GM13977 (cell line): ENCODE measurements at regions not wholly inside any gene's neighbourhood (a gene's known extent, or its start where the extent isn't known, plus 50 kb on each side); places are given as distances from the start of the nearest gene placed in this dataset.

Experiments
- DNase-seq: peaks from one replicate; pipeline ENCODE4 v3.0.0; 2012; ENCODE audit warnings: low spot score
- in situ Hi-C: fragments of 300-500 bp; cut with MboI; formaldehyde crosslinking; loops from one replicate; pipeline ENCODE4 v1.12.0; 2022; ENCODE audit warnings: low sequenced_read_pairs, low pct_unique_long_range_greater_than_20kb, mixed read lengths, inconsistent platforms; ENCODE audit not compliant: unreplicated experiment
- TF ChIP-seq, protein P1 (sequence below): IDR thresholded peaks from 2 replicates; pipeline ENCODE4 v1.5.1; 2012; ENCODE audit warnings: mild to moderate bottlenecking, control low read depth; ENCODE audit not compliant: insufficient read depth; ENCODE audit errors: extremely low read depth, missing control alignments

DNA sequence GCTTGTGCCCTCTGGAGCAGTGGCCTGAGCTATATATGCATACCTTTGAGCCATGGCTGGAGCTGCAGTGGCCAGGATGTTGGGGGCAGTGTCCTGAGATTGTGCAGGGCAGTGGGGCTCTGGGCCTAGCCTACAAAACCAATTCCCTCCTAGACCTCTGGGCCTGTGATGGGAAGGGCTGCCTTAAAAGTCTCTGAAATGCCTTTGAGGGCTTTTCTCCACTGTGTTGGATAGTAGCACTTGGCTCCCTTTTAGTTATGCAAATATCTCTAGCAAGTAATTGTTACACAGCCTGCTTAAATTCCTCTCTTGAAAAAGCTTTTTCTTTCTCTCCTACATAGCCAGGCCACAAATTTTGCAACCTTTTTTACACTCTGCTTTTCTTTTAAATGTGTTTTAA is 426.4 kb downstream of the ACTR3B start:
- in situ Hi-C loops = no loop called here
- TF ChIP-seq, protein P1, sequence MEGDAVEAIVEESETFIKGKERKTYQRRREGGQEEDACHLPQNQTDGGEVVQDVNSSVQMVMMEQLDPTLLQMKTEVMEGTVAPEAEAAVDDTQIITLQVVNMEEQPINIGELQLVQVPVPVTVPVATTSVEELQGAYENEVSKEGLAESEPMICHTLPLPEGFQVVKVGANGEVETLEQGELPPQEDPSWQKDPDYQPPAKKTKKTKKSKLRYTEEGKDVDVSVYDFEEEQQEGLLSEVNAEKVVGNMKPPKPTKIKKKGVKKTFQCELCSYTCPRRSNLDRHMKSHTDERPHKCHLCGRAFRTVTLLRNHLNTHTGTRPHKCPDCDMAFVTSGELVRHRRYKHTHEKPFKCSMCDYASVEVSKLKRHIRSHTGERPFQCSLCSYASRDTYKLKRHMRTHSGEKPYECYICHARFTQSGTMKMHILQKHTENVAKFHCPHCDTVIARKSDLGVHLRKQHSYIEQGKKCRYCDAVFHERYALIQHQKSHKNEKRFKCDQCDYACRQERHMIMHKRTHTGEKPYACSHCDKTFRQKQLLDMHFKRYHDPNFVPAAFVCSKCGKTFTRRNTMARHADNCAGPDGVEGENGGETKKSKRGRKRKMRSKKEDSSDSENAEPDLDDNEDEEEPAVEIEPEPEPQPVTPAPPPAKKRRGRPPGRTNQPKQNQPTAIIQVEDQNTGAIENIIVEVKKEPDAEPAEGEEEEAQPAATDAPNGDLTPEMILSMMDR = no peak
- DNase-seq = no peak

DNA sequence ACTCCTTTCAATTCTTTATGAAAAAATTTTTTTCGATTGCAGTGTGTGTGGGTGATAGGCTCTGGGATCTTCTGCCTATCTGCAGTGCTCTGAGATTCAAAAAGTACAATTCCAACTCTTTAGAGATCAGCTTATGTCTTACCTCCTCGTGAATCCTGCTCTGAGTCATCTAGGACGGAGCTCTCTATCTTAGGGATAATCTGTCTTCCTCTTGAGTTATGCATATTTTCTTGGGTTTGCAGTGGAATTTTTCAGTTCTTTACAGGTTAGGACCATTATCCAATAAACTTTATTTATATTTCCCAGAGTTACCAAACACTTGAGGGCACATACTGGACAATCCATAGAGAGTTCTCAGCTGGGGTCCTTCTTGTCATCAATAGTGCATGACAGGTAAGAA is 428.6 kb downstream of the ACTR3B start:
- in situ Hi-C loops = no loop called here
- TF ChIP-seq, protein P1 = no peak

DNA sequence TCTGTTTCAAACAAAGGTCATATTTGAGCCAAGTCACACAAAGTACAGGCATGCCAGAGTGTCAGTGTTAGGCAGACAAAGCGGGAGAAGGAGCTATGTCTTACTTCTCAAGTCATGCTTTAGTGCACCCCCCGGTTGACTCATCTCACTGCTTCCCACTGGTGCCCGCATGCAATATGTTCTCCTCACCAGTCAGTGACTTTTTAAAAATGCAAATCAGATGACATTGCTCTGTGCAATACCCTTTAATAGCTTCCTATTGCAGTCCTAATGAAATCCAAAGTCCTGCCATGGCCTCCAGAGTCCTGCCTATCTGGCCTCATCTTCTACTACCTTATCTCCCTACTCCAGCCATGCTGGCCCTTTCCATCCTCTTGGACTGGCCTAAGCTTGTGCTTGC is 429.1 kb downstream of the ACTR3B start:
- DNase-seq = no peak
- TF ChIP-seq, protein P1 = no peak
- in situ Hi-C loops = no loop called here

More for the DNA sequence above, 428.6 kb downstream of the ACTR3B start:
- DNase-seq = no peak

DNA sequence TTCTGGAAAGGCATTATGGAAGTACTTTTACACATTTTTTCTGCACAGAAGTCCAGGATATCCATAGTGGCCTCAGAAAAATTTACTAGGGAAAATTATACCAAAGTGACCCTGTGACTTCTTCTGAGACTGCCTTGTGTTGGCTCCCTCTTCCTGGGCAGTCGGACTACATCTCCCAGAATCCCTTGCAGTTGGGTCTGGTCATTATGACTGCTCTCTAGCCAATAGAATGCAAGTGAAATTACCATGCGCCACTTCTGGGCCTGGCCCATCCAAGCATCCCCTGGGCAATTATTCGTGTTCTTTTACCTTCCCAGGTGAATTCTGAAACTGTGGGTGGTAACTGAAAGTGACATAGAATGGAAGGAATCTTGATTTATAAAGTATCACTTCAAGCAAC is 430.9 kb downstream of the ACTR3B start:
- no peak for DNase-seq
- in situ Hi-C loops = no loop called here
- TF ChIP-seq, protein P1 = no peak

DNA sequence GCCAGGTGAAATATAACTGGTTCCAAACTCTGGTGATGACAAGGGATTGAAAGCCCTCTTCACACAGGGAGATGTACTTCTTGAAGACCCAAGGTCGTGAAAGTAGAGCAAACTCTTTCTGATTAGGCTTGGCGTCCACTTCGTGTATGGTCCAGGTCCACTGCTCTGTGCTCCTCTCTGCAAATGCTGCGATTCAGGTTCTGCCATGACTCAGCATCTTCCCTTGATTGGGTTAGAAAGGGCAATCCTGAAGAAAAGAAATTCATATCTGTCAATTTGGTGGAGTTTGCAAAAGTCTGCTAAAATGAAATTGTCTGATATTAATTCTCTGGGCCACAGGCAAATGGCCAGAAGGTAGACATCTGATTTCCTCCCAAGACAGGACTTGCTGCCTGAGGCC is 431.4 kb downstream of the ACTR3B start:
- no peak for DNase-seq
- TF ChIP-seq, protein P1 = no peak
- in situ Hi-C loops = no loop called here

DNA sequence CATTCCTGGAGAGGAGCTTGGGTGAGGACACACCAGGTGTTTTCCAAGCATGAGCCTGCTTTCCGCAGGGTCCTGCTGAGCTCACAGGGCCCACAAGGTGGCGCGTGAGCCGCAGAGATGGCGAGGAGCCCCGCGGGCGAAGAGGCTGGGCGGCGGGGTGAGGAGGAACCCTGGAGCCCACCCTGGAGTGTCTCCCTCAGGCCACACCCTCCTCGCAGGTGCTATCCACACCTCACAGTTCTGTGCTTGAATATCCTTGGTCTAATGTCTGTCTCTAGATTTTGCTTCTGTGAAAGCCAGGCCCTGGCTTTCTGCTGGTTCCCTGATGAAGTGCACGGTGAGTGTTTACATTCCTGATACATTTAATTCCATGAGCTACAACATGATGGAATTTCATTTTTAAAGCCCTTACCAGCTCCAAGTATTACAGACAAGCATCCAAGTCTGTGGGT is 433.6 kb downstream of the ACTR3B start:
- TF ChIP-seq, protein P1 = peak; percentile 64
- in situ Hi-C loops = no loop called here
- peak; percentile 24 for DNase-seq

DNA sequence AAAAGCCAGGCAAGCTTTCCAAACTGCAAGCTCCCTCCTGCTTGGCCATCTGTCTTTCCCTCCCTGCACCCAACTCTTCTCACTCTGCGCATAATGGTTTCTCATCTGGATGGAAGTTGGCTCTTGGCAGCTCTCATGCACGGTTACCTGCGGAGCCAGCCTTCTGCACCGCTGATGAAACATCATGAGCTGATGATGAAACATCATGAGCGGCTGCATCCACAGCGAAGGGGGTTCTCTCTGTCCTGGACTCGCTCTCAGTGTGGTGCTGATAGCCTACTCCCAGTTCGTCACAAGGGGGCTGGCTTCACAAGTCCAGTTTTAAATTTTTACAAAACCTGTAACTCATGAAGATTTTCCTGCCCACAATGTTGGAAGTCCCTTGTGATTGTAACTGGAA is 457.5 kb downstream of the ACTR3B start:
- in situ Hi-C loops = no loop called here
- no peak for DNase-seq
- TF ChIP-seq, protein P1 = no peak
